IMR-90 (cell line): ENCODE measurements at regions not wholly inside any gene's neighbourhood (a gene's known extent, or its start where the extent isn't known, plus 50 kb on each side); places are given as distances from the start of the nearest gene placed in this dataset.
"Not testable (repeated sequence)": the region's sequence is repeated elsewhere in the genome, so short reads cannot be mapped to it uniquely, and the experiment has no call there.

Experiments
- ATAC-seq: fragments of 200-7000 bp; cut with Tn5 transposase; 2 replicates; pipeline ENCODE4 v1.9.1; 2020; ENCODE audit warnings: low read depth, mild to moderate bottlenecking, moderate library complexity
- BruUV-seq: library from RNA; stranded (reverse); fragments of 400-500 nt; replicated peaks from 2 replicates; lab custom pipeline; 2021; lab: Mats Ljungman, UMichigan
- CTCF ChIA-PET: fragments of 300-600 bp; formaldehyde crosslinking; extraction: SDS; loops from one replicate; lab custom pipeline; 2021; ENCODE audit warnings: antibody characterized with exemption; lab: Yijun Ruan, JAX
- POLR2A ChIA-PET: fragments of 300-600 bp; sonication (Branson Sonifier 250); formaldehyde crosslinking; loops from one replicate; lab custom pipeline; 2022; ENCODE audit warnings: antibody characterized with exemption; ENCODE audit not compliant: unreplicated experiment; lab: Charles Lee
- DNase-seq: peaks from one replicate; pipeline ENCODE4 v3.0.0; 2013
- H2AFZ ChIP-seq: replicated peaks from 2 replicates; pipeline ENCODE3; 2013; ENCODE audit warnings: low read length, mild to moderate bottlenecking; ENCODE audit not compliant: poor library complexity
- H2AK5ac ChIP-seq: 2 replicates; pipeline ENCODE4 v1.6.1; 2013; ENCODE audit warnings: low read depth, low read length, inconsistent platforms
- H2AK9ac ChIP-seq: replicated peaks from 2 replicates; pipeline ENCODE3; 2013; ENCODE audit warnings: mild to moderate bottlenecking, low read depth, low read length, moderate library complexity; ENCODE audit not compliant: poor library complexity
- H2BK120ac ChIP-seq: 2 replicates; pipeline ENCODE4 v1.6.1; 2013; ENCODE audit warnings: low read depth, low read length, inconsistent platforms
- H2BK15ac ChIP-seq: 3 replicates; pipeline ENCODE4 v1.6.1; 2013; ENCODE audit warnings: low read depth, low read length, inconsistent platforms
- H2BK20ac ChIP-seq: 2 replicates; pipeline ENCODE4 v1.6.1; 2013; ENCODE audit warnings: low read depth, mild to moderate bottlenecking, inconsistent platforms, low read length, moderate library complexity
- H2BK5ac ChIP-seq: 2 replicates; pipeline ENCODE4 v1.6.1; 2013; ENCODE audit warnings: mild to moderate bottlenecking, low read depth, low read length, inconsistent platforms; ENCODE audit not compliant: poor library complexity, severe bottlenecking
- H3K14ac ChIP-seq: replicated peaks from 2 replicates; pipeline ENCODE4 v1.6.1; 2013; ENCODE audit warnings: low read depth, low read length, inconsistent platforms
- H3K18ac ChIP-seq: 2 replicates; pipeline ENCODE4 v1.6.1; 2013; ENCODE audit warnings: low read depth, low read length, control low read depth
- H3K23ac ChIP-seq: 2 replicates; pipeline ENCODE4 v1.6.1; 2013; ENCODE audit warnings: low read depth, low read length, inconsistent platforms
- H3K27ac ChIP-seq: 2 replicates; pipeline ENCODE4 v1.5.1; 2013; ENCODE audit warnings: mild to moderate bottlenecking, control low read depth, low read length; ENCODE audit not compliant: insufficient read depth
- H3K27me3 ChIP-seq: 2 replicates; pipeline ENCODE4 v1.6.1; 2013; ENCODE audit warnings: low read length; ENCODE audit not compliant: control insufficient read depth, insufficient read depth
- H3K36me3 ChIP-seq: 2 replicates; pipeline ENCODE4 v1.6.1; 2013; ENCODE audit warnings: low read length, mixed read lengths; ENCODE audit not compliant: control insufficient read depth, insufficient read depth
- H3K4ac ChIP-seq: 2 replicates; pipeline ENCODE4 v1.6.1; 2013; ENCODE audit warnings: low read depth, low read length, inconsistent platforms
- H3K4me1 ChIP-seq: 2 replicates; pipeline ENCODE4 v1.6.1; 2013; ENCODE audit warnings: low read length, mixed read lengths; ENCODE audit not compliant: control insufficient read depth, insufficient read depth
- H3K4me2 ChIP-seq: 2 replicates; pipeline ENCODE4 v1.6.1; 2013; ENCODE audit warnings: low read depth, mild to moderate bottlenecking, control low read depth, low read length, moderate library complexity
- H3K4me3 ChIP-seq: 2 replicates; pipeline ENCODE4 v1.5.1; 2013; ENCODE audit warnings: low read depth, mild to moderate bottlenecking, control low read depth, low read length, moderate library complexity; ENCODE audit not compliant: insufficient read depth
- H3K56ac ChIP-seq: 2 replicates; pipeline ENCODE4 v1.6.1; 2013; ENCODE audit warnings: low read length, inconsistent platforms; ENCODE audit not compliant: insufficient read depth; ENCODE audit errors: extremely low read depth
- H3K79me1 ChIP-seq, 2 experiments: 2 replicates each; pipeline ENCODE4 v1.6.1; 2013; ENCODE audit warnings: low read length in 2 of 2, inconsistent platforms in 1 of 2, low read depth in 1 of 2
- H3K9ac ChIP-seq: 2 replicates; pipeline ENCODE4 v1.6.1; 2013; ENCODE audit warnings: low read depth, low read length, control low read depth
- H3K9me1 ChIP-seq: 2 replicates; pipeline ENCODE4 v1.6.1; 2013; ENCODE audit warnings: low read length, inconsistent platforms; ENCODE audit not compliant: insufficient read depth
- H3K9me3 ChIP-seq: 2 replicates; pipeline ENCODE4 v1.6.1; 2013; ENCODE audit warnings: low read length; ENCODE audit not compliant: control insufficient read depth, insufficient read depth
- H4K20me1 ChIP-seq: 2 replicates; pipeline ENCODE4 v1.6.1; 2013; ENCODE audit warnings: low read length, inconsistent platforms; ENCODE audit not compliant: insufficient read depth
- H4K5ac ChIP-seq: 2 replicates; pipeline ENCODE4 v1.6.1; 2013; ENCODE audit warnings: mild to moderate bottlenecking, low read depth, low read length, control low read depth
- H4K8ac ChIP-seq, 2 experiments: 2 replicates each; pipeline ENCODE4 v1.6.1; 2013; ENCODE audit warnings: low read depth in 2 of 2, low read length in 2 of 2, control low read depth in 1 of 2, inconsistent platforms in 1 of 2
- H4K91ac ChIP-seq: 2 replicates; pipeline ENCODE4 v1.6.1; 2013; ENCODE audit warnings: low read depth, low read length, inconsistent platforms; ENCODE audit not compliant: insufficient read depth
- WGBS, 2 experiments: methylation state at CpG; one replicate each; pipeline versions ENCODE4 v1.1.5 to v1.1.7; 2013; ENCODE audit warnings: missing lambda C conversion rate in 2 of 2; ENCODE audit not compliant: insufficient read length in 1 of 2; ENCODE audit errors: extremely low coverage in 2 of 2; 5-methylcytosine and 5-hydroxymethylcytosine counted together
- dilution Hi-C: fragments of 300-500 bp; cut with HindIII; formaldehyde crosslinking; loops from one replicate; pipeline ENCODE4 v1.14.3; 2018; ENCODE audit warnings: low sequenced_read_pairs; ENCODE audit not compliant: unreplicated experiment
- in situ Hi-C: fragments of 300-500 bp; cut with MboI; formaldehyde crosslinking; loops from 3 replicates; pipeline ENCODE4 v1.14.3; 2019; ENCODE audit warnings: low sequenced_read_pairs, inconsistent platforms, mixed read lengths
- intact Hi-C: fragments of 100-400 bp; cut with micrococcal nuclease; formaldehyde crosslinking; loops from 2 replicates; pipeline ENCODE4 v1.10.0; 2022

- BruUV-seq, H2AK9ac ChIP-seq, H2BK15ac ChIP-seq, H3K27me3 ChIP-seq, H3K14ac ChIP-seq, H3K36me3 ChIP-seq, H2AFZ ChIP-seq, ATAC-seq, H3K79me1 ChIP-seq, H2BK120ac ChIP-seq, H3K18ac ChIP-seq, in situ Hi-C loops, H3K9me3 ChIP-seq, H3K9me1 ChIP-seq, H3K4ac ChIP-seq, H2AK5ac ChIP-seq, intact Hi-C loops, H3K4me1 ChIP-seq, H3K9ac ChIP-seq, H3K27ac ChIP-seq, H4K5ac ChIP-seq, dilution Hi-C loops, H3K23ac ChIP-seq, POLR2A ChIA-PET, H4K8ac ChIP-seq, H4K20me1 ChIP-seq, H2BK5ac ChIP-seq, H2BK20ac ChIP-seq, H4K91ac ChIP-seq, CTCF ChIA-PET, H3K56ac ChIP-seq, H3K4me3 ChIP-seq, H3K4me2 ChIP-seq: not testable (repeated sequence)
- 60% methylated on average over 14 of the region's 28 CpGs; no CpG with 5 or more reads in 1 of the 2 experiments for WGBS, 2 experiments
- DNase-seq, result peak; percentile 42
Observed at GRCh38 chr9:65386699-65387098, 101.7 kb upstream of the FOXD4L5 start.

GRCh38 chr9:65386191-65386590, 101.2 kb upstream of the FOXD4L5 start:
- H4K20me1 ChIP-seq, H3K4me2 ChIP-seq, ATAC-seq, H3K4me1 ChIP-seq, H4K5ac ChIP-seq, H2BK5ac ChIP-seq, DNase-seq, H3K4ac ChIP-seq, intact Hi-C loops, H3K4me3 ChIP-seq, H2AK5ac ChIP-seq, H3K79me1 ChIP-seq, H3K36me3 ChIP-seq, H3K56ac ChIP-seq, BruUV-seq, H2BK20ac ChIP-seq, H3K27ac ChIP-seq, H4K8ac ChIP-seq, H2AK9ac ChIP-seq, in situ Hi-C loops, H3K18ac ChIP-seq, H3K14ac ChIP-seq, H4K91ac ChIP-seq, H3K27me3 ChIP-seq, CTCF ChIA-PET, H3K23ac ChIP-seq, H3K9me1 ChIP-seq, H2AFZ ChIP-seq, H3K9me3 ChIP-seq, H3K9ac ChIP-seq, POLR2A ChIA-PET, dilution Hi-C loops, H2BK120ac ChIP-seq, H2BK15ac ChIP-seq: not testable (repeated sequence)
- 64% methylated on average over 5 of the region's 18 CpGs; no CpG with 5 or more reads in 1 of the 2 experiments for WGBS, 2 experiments
